AG08395 (cell line): ENCODE measurements at regions not wholly inside any gene's neighbourhood (a gene's known extent, or its start where the extent isn't known, plus 50 kb on each side); places are given as distances from the start of the nearest gene placed in this dataset.
A peak's percentile ranks its signal among the peaks of the same experiment; 100 is the strongest.

Experiments used
- DNase-seq: peaks from one replicate; pipeline ENCODE4 v3.0.0; 2012; ENCODE audit warnings: mixed read lengths, low spot score

GRCh38 chr1:212225416-212225815, 59.8 kb upstream of the PPP2R5A start:
- DNase-seq = no peak

- DNase-seq = no peak
Measured at GRCh38 chr1:212225871-212226302, 59.3 kb upstream of the PPP2R5A start.

GRCh38 chr1:212226467-212226866, 58.7 kb upstream of the PPP2R5A start:
- DNase-seq = no peak

- DNase-seq = no peak
Measured at GRCh38 chr1:212228076-212228475, 57.1 kb upstream of the PPP2R5A start.

- no peak for DNase-seq
Measured at GRCh38 chr1:212228591-212229119, 56.6 kb upstream of the PPP2R5A start.

- DNase-seq = peak; percentile 49
Measured at GRCh38 chr1:212229654-212230053, 55.6 kb upstream of the PPP2R5A start.

- DNase-seq = no peak
Measured at GRCh38 chr1:212230329-212230728, 54.9 kb upstream of the PPP2R5A start.

GRCh38 chr1:212231372-212231771, 53.8 kb upstream of the PPP2R5A start:
- DNase-seq = no peak

- no peak for DNase-seq
Measured at GRCh38 chr1:212232090-212232489, 53.1 kb upstream of the PPP2R5A start.

- no peak for DNase-seq
Measured at GRCh38 chr1:212233321-212233720, 51.9 kb upstream of the PPP2R5A start.

- peak; percentile 96 for DNase-seq
Measured at GRCh38 chr1:212234431-212235395, 50.5 kb upstream of the PPP2R5A start.
